ENCODE measurements at regions not wholly inside any gene's neighbourhood (a gene's known extent, or its start where the extent isn't known, plus 50 kb on each side); places are given as distances from the start of the nearest gene placed in this dataset.

DNA sequence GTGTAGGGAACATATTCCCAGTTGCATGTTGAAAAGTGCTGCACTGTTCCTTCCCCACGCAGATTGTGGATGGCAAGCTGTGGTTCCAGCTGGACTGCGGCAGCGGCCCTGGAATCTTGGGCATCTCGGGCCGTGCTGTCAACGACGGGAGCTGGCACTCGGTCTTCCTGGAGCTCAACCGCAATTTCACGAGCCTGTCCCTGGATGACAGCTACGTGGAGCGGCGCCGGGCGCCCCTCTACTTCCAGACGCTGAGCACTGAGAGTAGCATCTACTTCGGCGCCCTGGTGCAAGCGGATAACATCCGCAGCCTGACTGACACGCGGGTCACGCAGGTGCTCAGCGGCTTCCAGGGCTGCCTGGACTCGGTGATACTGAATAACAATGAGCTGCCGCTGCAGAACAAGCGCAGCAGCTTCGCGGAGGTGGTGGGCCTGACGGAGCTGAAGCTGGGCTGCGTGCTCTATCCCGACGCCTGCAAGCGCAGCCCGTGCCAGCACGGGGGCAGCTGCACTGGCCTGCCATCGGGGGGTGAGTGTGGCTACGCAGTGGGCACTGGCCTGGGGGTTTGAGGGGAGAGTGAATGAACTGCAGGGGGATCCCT lies 102.7 kb upstream of the MTNR1B start:
- TF ChIP-seq, protein P1, sequence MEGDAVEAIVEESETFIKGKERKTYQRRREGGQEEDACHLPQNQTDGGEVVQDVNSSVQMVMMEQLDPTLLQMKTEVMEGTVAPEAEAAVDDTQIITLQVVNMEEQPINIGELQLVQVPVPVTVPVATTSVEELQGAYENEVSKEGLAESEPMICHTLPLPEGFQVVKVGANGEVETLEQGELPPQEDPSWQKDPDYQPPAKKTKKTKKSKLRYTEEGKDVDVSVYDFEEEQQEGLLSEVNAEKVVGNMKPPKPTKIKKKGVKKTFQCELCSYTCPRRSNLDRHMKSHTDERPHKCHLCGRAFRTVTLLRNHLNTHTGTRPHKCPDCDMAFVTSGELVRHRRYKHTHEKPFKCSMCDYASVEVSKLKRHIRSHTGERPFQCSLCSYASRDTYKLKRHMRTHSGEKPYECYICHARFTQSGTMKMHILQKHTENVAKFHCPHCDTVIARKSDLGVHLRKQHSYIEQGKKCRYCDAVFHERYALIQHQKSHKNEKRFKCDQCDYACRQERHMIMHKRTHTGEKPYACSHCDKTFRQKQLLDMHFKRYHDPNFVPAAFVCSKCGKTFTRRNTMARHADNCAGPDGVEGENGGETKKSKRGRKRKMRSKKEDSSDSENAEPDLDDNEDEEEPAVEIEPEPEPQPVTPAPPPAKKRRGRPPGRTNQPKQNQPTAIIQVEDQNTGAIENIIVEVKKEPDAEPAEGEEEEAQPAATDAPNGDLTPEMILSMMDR (conservative IDR thresholded peaks at IDR 0.05 in 1 of 2, IDR thresholded peaks at IDR 0.05 in 1 of 2; ENCODE audit: extremely low read depth in 1 of 2, insufficient read depth in 1 of 2, low read depth in 1 of 2, low read length in 2 of 2) = no peak
- no peak for TF ChIP-seq EZH2 (IDR thresholded peaks at IDR 0.05; ENCODE audit: borderline replicate concordance, low read length)
